ENCODE measurements at regions not wholly inside any gene's neighbourhood (a gene's known extent, or its start where the extent isn't known, plus 50 kb on each side); places are given as distances from the start of the nearest gene placed in this dataset.

DNA sequence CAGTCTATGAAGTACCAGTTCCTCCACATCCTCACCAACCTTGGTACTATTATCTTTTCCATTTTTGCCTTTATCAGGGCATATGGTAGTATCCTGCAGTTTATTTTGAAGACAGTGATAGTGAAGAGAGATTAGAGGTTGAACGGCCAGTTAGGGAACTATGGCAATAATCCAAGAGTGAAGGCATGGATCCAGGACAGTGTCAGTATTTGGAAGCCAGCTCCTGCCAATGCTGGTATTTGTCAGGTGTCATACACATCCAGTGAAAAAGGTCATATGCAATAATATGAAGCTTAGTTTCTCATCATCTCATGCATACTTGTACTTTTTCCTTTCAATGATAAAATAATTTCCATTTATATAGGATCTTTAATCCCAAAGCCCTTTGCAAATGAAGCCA, 56.8 kb upstream of the KCNMB2 start:
- Histone ChIP-seq H3K27me3 (ENCODE audit: control insufficient read depth, insufficient read depth, low read length) (no peaks in the 10 kb centered on the region), H3K36me3 (ENCODE audit: control insufficient read depth, insufficient read depth, low read length) (no peaks in the 10 kb centered on the region), H3K4me3 (ENCODE audit: low read depth, low read length) (no peak overlapping the region)
- TF ChIP-seq, protein P1, sequence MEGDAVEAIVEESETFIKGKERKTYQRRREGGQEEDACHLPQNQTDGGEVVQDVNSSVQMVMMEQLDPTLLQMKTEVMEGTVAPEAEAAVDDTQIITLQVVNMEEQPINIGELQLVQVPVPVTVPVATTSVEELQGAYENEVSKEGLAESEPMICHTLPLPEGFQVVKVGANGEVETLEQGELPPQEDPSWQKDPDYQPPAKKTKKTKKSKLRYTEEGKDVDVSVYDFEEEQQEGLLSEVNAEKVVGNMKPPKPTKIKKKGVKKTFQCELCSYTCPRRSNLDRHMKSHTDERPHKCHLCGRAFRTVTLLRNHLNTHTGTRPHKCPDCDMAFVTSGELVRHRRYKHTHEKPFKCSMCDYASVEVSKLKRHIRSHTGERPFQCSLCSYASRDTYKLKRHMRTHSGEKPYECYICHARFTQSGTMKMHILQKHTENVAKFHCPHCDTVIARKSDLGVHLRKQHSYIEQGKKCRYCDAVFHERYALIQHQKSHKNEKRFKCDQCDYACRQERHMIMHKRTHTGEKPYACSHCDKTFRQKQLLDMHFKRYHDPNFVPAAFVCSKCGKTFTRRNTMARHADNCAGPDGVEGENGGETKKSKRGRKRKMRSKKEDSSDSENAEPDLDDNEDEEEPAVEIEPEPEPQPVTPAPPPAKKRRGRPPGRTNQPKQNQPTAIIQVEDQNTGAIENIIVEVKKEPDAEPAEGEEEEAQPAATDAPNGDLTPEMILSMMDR (IDR thresholded peaks at IDR 0.05; ENCODE audit: insufficient read depth, low read length, severe bottlenecking): no peak
- FAIRE-seq: no peak
- no peak for DNase-seq (ENCODE audit: low read depth)

GRCh38 chr3:178479860-178480259, 56.4 kb upstream of the KCNMB2 start:
- H3K4me3 ChIP-seq (ENCODE audit: low read depth, low read length): no peak overlapping the region
- FAIRE-seq (no peak), DNase-seq (ENCODE audit: low read depth) (no peak)
- H3K36me3 ChIP-seq (ENCODE audit: control insufficient read depth, insufficient read depth, low read length): no peaks in the 10 kb centered on the region
- no peaks in the 10 kb centered on the region for H3K27me3 ChIP-seq (ENCODE audit: control insufficient read depth, insufficient read depth, low read length)
- TF ChIP-seq, protein P1 (IDR thresholded peaks at IDR 0.05; ENCODE audit: insufficient read depth, low read length, severe bottlenecking): no peak

GRCh38 chr3:178480274-178480673, 56.0 kb upstream of the KCNMB2 start:
- no peak for FAIRE-seq
- Histone ChIP-seq H3K36me3 (ENCODE audit: control insufficient read depth, insufficient read depth, low read length) (no peaks in the 10 kb centered on the region), H3K4me3 (ENCODE audit: low read depth, low read length) (no peak overlapping the region), H3K27me3 (ENCODE audit: control insufficient read depth, insufficient read depth, low read length) (no peaks in the 10 kb centered on the region)
- TF ChIP-seq, protein P1 (IDR thresholded peaks at IDR 0.05; ENCODE audit: insufficient read depth, low read length, severe bottlenecking): no peak
- DNase-seq (ENCODE audit: low read depth): no peak

GRCh38 chr3:178480795-178481194, 55.4 kb upstream of the KCNMB2 start:
- no peaks in the 10 kb centered on the region for H3K27me3 ChIP-seq (ENCODE audit: control insufficient read depth, insufficient read depth, low read length)
- no peak overlapping the region for H3K4me3 ChIP-seq (ENCODE audit: low read depth, low read length)
- FAIRE-seq (no peak), DNase-seq (ENCODE audit: low read depth) (no peak)
- TF ChIP-seq, protein P1 (IDR thresholded peaks at IDR 0.05; ENCODE audit: insufficient read depth, low read length, severe bottlenecking): no peak
- no peaks in the 10 kb centered on the region for H3K36me3 ChIP-seq (ENCODE audit: control insufficient read depth, insufficient read depth, low read length)

GRCh38 chr3:178482981-178483380, 53.3 kb upstream of the KCNMB2 start:
- DNase-seq (ENCODE audit: low read depth): no peak
- no peak for FAIRE-seq
- Histone ChIP-seq H3K4me3 (ENCODE audit: low read depth, low read length) (no peak overlapping the region), H3K36me3 (ENCODE audit: control insufficient read depth, insufficient read depth, low read length) (no peaks in the 10 kb centered on the region), H3K27me3 (ENCODE audit: control insufficient read depth, insufficient read depth, low read length) (no peaks in the 10 kb centered on the region)
- TF ChIP-seq, protein P1 (IDR thresholded peaks at IDR 0.05; ENCODE audit: insufficient read depth, low read length, severe bottlenecking): no peak

- Histone ChIP-seq H3K27me3 (ENCODE audit: control insufficient read depth, insufficient read depth, low read length) (no peaks in the 10 kb centered on the region), H3K4me3 (ENCODE audit: low read depth, low read length) (no peak overlapping the region), H3K36me3 (ENCODE audit: control insufficient read depth, insufficient read depth, low read length) (no peaks in the 10 kb centered on the region)
- TF ChIP-seq, protein P1 (IDR thresholded peaks at IDR 0.05; ENCODE audit: insufficient read depth, low read length, severe bottlenecking): no peak
- FAIRE-seq (no peak), DNase-seq (ENCODE audit: low read depth) (no peak)
These were observed 52.5 kb upstream of the KCNMB2 start for GRCh38 chr3:178483704-178484103.
